Trophoblast cell (in vitro differentiated cells and primary cell): ENCODE measurements at regions not wholly inside any gene's neighbourhood (a gene's known extent, or its start where the extent isn't known, plus 50 kb on each side); places are given as distances from the start of the nearest gene placed in this dataset.

Experiments used
- DNase-seq, 2 donors: peaks; one replicate each; pipeline ENCODE4 v3.0.0-alpha.2; 2016
- H2AFZ ChIP-seq: 2 replicates; pipeline ENCODE4 v1.6.1; 2013; ENCODE audit warnings: low read length, moderate library complexity, mild to moderate bottlenecking; ENCODE audit not compliant: insufficient read depth, poor library complexity
- H2AK5ac ChIP-seq: 2 replicates; pipeline ENCODE4 v1.6.1; 2013; ENCODE audit warnings: mild to moderate bottlenecking, low read length
- H2BK120ac ChIP-seq: 2 replicates; pipeline ENCODE4 v1.6.1; 2013; ENCODE audit warnings: low read length, mild to moderate bottlenecking, moderate library complexity; ENCODE audit not compliant: insufficient read depth, poor library complexity
- H2BK12ac ChIP-seq: 2 replicates; pipeline ENCODE4 v1.6.1; 2013; ENCODE audit warnings: mild to moderate bottlenecking, low read length, moderate library complexity
- H2BK5ac ChIP-seq: 2 replicates; pipeline ENCODE4 v1.6.1; 2013; ENCODE audit warnings: low read length, low read depth, moderate library complexity, mild to moderate bottlenecking; ENCODE audit not compliant: poor library complexity
- H3K14ac ChIP-seq: 2 replicates; pipeline ENCODE4 v1.6.1; 2013; ENCODE audit warnings: mild to moderate bottlenecking, low read length
- H3K18ac ChIP-seq: 2 replicates; pipeline ENCODE4 v1.6.1; 2013; ENCODE audit warnings: mild to moderate bottlenecking, low read length
- H3K23ac ChIP-seq: 2 replicates; pipeline ENCODE4 v1.6.1; 2013; ENCODE audit warnings: low read length
- H3K27ac ChIP-seq: 2 replicates; pipeline ENCODE4 v1.5.1; 2013; ENCODE audit warnings: low read depth, mild to moderate bottlenecking, inconsistent platforms, low read length, moderate library complexity
- H3K27me3 ChIP-seq: 2 replicates; pipeline ENCODE4 v1.6.1; 2013; ENCODE audit warnings: inconsistent platforms, mild to moderate bottlenecking, low read length, moderate library complexity; ENCODE audit not compliant: insufficient read depth
- H3K36me3 ChIP-seq, 2 experiments: 1 replicate in 1 of 2; 2 replicates in 1 of 2; pipeline ENCODE4 v1.6.1; 2013; ENCODE audit warnings: low read length in 2 of 2, mild to moderate bottlenecking in 2 of 2, moderate library complexity in 1 of 2; ENCODE audit not compliant: insufficient read depth in 2 of 2, control insufficient read depth in 1 of 2
- H3K4ac ChIP-seq: 2 replicates; pipeline ENCODE4 v1.6.1; 2013; ENCODE audit warnings: low read depth, mild to moderate bottlenecking, low read length, moderate library complexity
- H3K4me1 ChIP-seq, 2 experiments: 1 replicate in 1 of 2; 2 replicates in 1 of 2; pipeline ENCODE4 v1.6.1; 2013; ENCODE audit warnings: low read length in 2 of 2, mild to moderate bottlenecking in 2 of 2, moderate library complexity in 1 of 2; ENCODE audit not compliant: insufficient read depth in 2 of 2, control insufficient read depth in 1 of 2
- H3K4me2 ChIP-seq: 2 replicates; pipeline ENCODE4 v1.6.1; 2013; ENCODE audit warnings: inconsistent platforms, mild to moderate bottlenecking, low read length, moderate library complexity
- H3K4me3 ChIP-seq: 2 replicates; pipeline ENCODE4 v1.5.1; 2013; ENCODE audit warnings: mild to moderate bottlenecking, low read depth, low read length, inconsistent platforms
- H3K79me1 ChIP-seq: one replicate; pipeline ENCODE4 v1.6.1; 2013; ENCODE audit warnings: low read length
- H3K79me2 ChIP-seq: 2 replicates; pipeline ENCODE4 v1.6.1; 2013; ENCODE audit warnings: low read length, mild to moderate bottlenecking; ENCODE audit not compliant: control insufficient read depth, insufficient read depth, poor library complexity
- H3K9ac ChIP-seq: 2 replicates; pipeline ENCODE4 v1.6.1; 2013; ENCODE audit warnings: mild to moderate bottlenecking, low read length
- H3K9me3 ChIP-seq: 2 replicates; pipeline ENCODE4 v1.6.1; 2013; ENCODE audit warnings: low read depth, mild to moderate bottlenecking, control low read depth, inconsistent platforms, low read length; ENCODE audit not compliant: insufficient read depth
- H4K12ac ChIP-seq: 2 replicates; pipeline ENCODE4 v1.6.1; 2013; ENCODE audit warnings: low read depth, mild to moderate bottlenecking, low read length, moderate library complexity
- H4K8ac ChIP-seq: 2 replicates; pipeline ENCODE4 v1.6.1; 2013; ENCODE audit warnings: low read depth, mild to moderate bottlenecking, low read length, moderate library complexity
- H4K91ac ChIP-seq: one replicate; pipeline ENCODE4 v1.6.1; 2013; ENCODE audit warnings: low read depth, mild to moderate bottlenecking, low read length, moderate library complexity
- WGBS: extraction: QIAGEN DNeasy Blood & Tissue Kit; methylation state at CpG from one replicate; pipeline ENCODE4 v1.1.7; 2013; ENCODE audit warnings: missing lambda C conversion rate; ENCODE audit not compliant: insufficient read length, insufficient coverage; ENCODE audit errors: extremely low coverage; 5-methylcytosine and 5-hydroxymethylcytosine counted together

DNA sequence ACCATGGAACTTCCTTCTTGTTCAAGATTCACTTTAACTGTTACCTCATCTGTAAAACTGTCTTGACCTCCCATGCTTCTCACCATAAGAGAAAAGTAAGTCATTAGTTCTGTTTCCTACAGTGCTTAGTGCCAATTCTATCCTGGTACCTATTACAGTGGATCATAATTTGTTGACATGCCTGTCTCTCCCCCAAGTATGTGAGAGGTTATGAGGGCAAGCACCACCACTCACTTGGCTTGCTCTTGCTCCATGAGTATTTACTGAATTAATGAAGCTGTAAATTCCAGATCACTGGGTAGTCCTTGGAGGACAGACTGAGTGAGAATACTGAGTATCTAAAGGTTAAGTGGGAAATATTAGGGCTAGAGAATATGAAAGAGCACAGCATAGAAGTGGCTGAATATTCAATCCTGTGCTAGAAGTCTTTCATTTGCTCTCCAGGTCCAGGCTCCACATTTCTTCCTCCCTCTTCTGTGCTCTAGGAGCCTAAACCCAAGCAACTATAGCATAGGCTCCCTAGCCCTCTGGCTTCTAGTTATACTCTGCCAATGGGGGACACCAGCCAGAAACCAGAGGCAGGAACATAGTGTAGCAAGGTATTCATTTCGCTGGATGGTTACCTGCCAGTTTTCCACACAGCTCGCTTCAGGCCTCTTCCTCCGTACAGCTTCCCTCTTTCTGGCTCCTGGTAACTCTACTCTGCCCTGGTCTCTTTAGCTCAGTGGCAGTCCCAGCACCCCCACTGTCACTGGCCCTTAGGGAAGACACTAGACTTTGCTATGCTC, 118.2 kb upstream of the SLC5A12 start:
- H3K18ac ChIP-seq = no peak overlapping the region
- H3K9ac ChIP-seq = no peak overlapping the region
- H3K4me1 ChIP-seq = no peaks in the 10 kb centered on the region
- no peak overlapping the region for H2BK5ac ChIP-seq
- no peak overlapping the region for H3K27ac ChIP-seq
- H2BK120ac ChIP-seq = no peak overlapping the region
- H2AFZ ChIP-seq = no peak overlapping the region
- H4K91ac ChIP-seq = no peak overlapping the region
- H3K79me2 ChIP-seq = no peaks in the 10 kb centered on the region
- no CpG with 5 or more reads among the region's 3 CpGs for WGBS
- peaks cover 2% of the 10 kb centered on the region for H3K79me1 ChIP-seq
- no peak overlapping the region for H3K4me2 ChIP-seq
- H3K4me3 ChIP-seq = no peak overlapping the region
- no peak overlapping the region for H2BK12ac ChIP-seq
- DNase-seq = no peak
- no peak overlapping the region for H2AK5ac ChIP-seq
- H3K36me3 ChIP-seq = no peaks in the 10 kb centered on the region
- peak overlapping the region; percentile 23 for H4K12ac ChIP-seq
- H4K8ac ChIP-seq = no peak overlapping the region
- no peak overlapping the region for H3K14ac ChIP-seq
- H3K27me3 ChIP-seq = no peaks in the 10 kb centered on the region
- no peak overlapping the region for H3K23ac ChIP-seq
- no peak overlapping the region for H3K4ac ChIP-seq
- H3K9me3 ChIP-seq = no peaks in the 10 kb centered on the region

DNA sequence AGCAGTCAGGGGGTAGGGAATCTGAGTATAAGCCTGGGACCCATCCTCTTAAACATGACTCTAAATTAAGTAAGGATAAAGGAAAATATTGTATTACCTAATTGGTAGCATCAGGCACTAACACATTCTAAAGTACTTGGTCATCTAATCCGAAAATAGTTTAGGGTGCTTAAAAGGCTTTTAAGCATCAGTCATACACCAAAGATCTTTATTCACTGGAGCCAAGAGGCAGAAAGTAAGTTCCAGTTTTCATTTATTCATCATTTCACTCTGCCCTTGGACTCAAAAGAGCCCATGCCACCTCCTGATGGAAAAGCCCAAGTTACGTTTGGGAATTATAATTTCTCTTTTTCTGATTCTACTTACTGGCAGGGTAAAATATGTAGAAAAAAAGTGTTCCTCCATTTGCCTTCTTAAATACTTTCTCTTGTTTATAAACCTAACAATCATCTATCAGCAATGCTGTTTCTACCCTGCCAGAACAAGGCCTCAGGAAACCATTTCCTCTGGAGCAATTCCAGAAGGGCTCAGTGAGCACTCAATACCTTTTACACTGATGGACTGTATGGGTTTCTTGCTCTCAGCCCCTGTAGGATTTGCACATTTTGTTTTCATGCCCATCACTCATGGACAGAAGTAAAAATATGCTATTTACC, 120.1 kb upstream of the SLC5A12 start:
- Histone ChIP-seq H3K27ac (no peak overlapping the region), H3K18ac (no peak overlapping the region), H4K91ac (no peak overlapping the region), H3K9me3 (no peaks in the 10 kb centered on the region), H3K36me3 (no peaks in the 10 kb centered on the region), H3K14ac (no peak overlapping the region), H3K27me3 (no peaks in the 10 kb centered on the region), H2AK5ac (no peak overlapping the region), H3K4me2 (no peak overlapping the region), H3K4me3 (no peak overlapping the region), H3K9ac (no peak overlapping the region), H4K12ac (no peak overlapping the region), H2AFZ (no peak overlapping the region), H2BK120ac (no peak overlapping the region), H3K23ac (no peak overlapping the region), H3K79me1 (peaks cover 2% of the 10 kb centered on the region), H2BK12ac (no peak overlapping the region), H3K79me2 (no peaks in the 10 kb centered on the region), H4K8ac (no peak overlapping the region), H3K4me1 (no peaks in the 10 kb centered on the region), H2BK5ac (no peak overlapping the region), H3K4ac (no peak overlapping the region)
- DNase-seq = no peak
- no CpG with 5 or more reads among the region's 2 CpGs for WGBS

DNA sequence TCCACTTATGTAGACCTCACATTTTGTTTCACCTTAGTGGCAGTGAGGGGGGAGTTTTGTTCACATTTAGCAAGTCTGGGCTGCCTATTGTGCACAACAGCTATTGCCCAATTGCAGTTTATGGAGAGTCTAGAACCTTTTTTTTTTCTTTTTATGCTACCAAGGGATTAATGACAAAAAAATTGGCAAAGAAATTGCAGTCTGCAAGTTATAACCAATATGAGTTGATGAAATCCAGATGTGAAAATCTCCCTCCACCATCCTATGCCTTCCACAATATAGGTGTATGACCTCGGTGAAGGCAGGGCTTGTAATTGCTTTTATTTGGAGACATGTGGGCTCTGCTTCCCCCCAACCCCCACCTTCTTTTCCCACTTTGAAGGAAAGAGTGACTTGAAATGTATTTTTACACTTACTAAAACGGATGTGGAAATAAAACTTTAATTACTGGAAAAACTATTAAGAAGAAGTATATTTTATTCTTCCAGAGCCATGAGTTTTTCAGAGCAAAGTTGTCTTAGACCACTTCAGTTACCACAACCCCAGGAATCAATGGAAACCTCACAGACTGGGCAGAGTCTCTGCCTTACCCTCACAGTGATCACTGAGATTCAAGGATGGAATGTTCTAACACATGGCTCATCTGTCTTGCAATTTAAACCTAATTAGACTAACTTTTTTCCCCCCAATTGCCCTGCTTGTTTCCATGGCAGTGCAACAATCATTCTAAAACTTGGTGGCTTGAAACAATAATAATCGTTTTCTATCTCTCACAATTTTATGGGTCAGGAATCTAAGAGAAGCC, 120.8 kb upstream of the SLC5A12 start:
- Histone ChIP-seq H4K8ac (no peak overlapping the region), H2AFZ (no peak overlapping the region), H3K9ac (no peak overlapping the region), H3K79me2 (no peaks in the 10 kb centered on the region), H2BK5ac (no peak overlapping the region), H2BK12ac (no peak overlapping the region), H3K9me3 (no peaks in the 10 kb centered on the region), H4K12ac (no peak overlapping the region), H3K18ac (no peak overlapping the region), H3K27ac (no peak overlapping the region), H3K4me2 (no peak overlapping the region), H4K91ac (no peak overlapping the region), H3K23ac (no peak overlapping the region), H3K79me1 (peaks cover 2% of the 10 kb centered on the region), H3K4me3 (no peak overlapping the region), H3K27me3 (no peaks in the 10 kb centered on the region), H2BK120ac (no peak overlapping the region), H3K36me3 (no peaks in the 10 kb centered on the region), H3K14ac (no peak overlapping the region), H2AK5ac (no peak overlapping the region), H3K4me1 (no peaks in the 10 kb centered on the region), H3K4ac (no peak overlapping the region)
- no CpG with 5 or more reads among the region's 3 CpGs for WGBS
- DNase-seq = no peak

DNA sequence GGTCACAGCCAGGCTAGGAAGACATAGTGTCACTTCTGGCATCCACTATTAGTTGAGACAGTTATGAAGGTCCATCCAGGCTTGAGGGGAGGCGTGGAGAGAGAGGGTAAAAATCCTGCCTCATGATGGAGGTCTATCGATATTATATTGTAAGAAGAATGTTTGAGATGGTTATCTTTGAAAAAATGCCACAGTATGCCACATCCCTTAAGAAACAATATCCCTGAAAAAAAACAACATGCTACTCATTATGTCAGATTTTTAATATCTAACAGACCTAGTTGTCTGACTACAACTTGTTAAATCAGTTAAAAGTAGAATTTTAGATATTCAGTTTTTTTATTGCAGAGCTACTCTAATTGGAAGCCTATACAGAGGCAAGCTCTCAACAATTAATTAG, 121.7 kb upstream of the SLC5A12 start:
- Histone ChIP-seq H2BK120ac (no peak overlapping the region), H4K12ac (no peak overlapping the region), H3K36me3 (no peaks in the 10 kb centered on the region), H3K14ac (no peak overlapping the region), H3K4me2 (no peak overlapping the region), H2AK5ac (no peak overlapping the region), H2BK5ac (no peak overlapping the region), H3K27me3 (no peaks in the 10 kb centered on the region), H2BK12ac (no peak overlapping the region), H4K91ac (no peak overlapping the region), H3K79me1 (peaks cover 2% of the 10 kb centered on the region), H3K79me2 (no peaks in the 10 kb centered on the region), H3K4me1 (no peaks in the 10 kb centered on the region), H3K27ac (no peak overlapping the region), H3K9me3 (no peaks in the 10 kb centered on the region), H3K4me3 (no peak overlapping the region), H3K4ac (no peak overlapping the region), H3K18ac (no peak overlapping the region), H3K23ac (no peak overlapping the region), H4K8ac (no peak overlapping the region), H2AFZ (no peak overlapping the region), H3K9ac (no peak overlapping the region)
- no CpG with 5 or more reads among the region's 2 CpGs for WGBS
- DNase-seq = no peak
